HG02642 (cell line): ENCODE measurements at regions not wholly inside any gene's neighbourhood (a gene's known extent, or its start where the extent isn't known, plus 50 kb on each side); places are given as distances from the start of the nearest gene placed in this dataset.
"Not testable (repeated sequence)": the region's sequence is repeated elsewhere in the genome, so short reads cannot be mapped to it uniquely, and the experiment has no call there.

ENCODE experiments used
- ATAC-seq: cut with Tn5 transposase; IDR thresholded peaks from one replicate; pipeline ENCODE4 v1.9.1; 2021; ENCODE audit warnings: mild to moderate bottlenecking; ENCODE audit not compliant: unreplicated experiment, poor library complexity

- not testable (repeated sequence) for ATAC-seq
Measured at GRCh38 chr6:122280105-122281021, 119.1 kb upstream of the HSF2 start.

DNA sequence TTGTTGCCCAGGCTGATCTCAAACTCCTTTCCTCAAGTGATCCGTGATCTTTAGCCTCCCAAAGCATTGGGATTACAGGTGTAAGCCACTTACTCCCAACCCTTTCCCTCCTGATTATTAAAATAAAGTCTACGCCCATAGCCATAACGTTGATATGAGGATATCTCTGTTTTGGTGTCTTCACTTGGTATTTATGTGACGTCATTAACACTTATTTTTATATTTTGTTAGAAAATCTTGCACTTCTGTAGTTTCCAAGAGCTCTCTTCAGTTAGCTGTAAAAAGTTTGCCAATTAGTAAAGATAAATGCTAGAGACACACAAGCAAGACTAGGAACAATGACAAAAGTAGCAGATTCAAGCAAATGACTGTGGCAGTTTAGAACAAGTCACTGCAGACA is 115.6 kb upstream of the HSF2 start:
- ATAC-seq = no peak

DNA sequence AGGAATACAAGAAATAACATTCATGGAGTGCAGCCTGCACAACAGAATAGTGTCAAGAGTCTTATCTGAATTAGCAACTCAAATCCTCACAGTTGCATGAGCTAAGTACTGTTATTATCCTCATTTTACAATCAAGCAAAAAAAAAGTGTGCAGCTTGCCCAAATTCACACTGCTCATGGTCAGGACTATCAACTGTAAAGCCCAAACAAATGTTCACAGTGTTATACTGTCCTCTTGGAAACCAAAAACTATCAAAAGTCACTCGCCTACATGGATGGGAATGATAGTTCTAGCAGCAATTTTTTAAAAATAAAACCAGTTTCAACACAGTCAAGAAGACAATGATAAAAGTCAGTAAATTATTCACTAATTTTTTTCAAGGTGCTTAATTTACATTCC is 114.6 kb upstream of the HSF2 start:
- ATAC-seq = no peak

DNA sequence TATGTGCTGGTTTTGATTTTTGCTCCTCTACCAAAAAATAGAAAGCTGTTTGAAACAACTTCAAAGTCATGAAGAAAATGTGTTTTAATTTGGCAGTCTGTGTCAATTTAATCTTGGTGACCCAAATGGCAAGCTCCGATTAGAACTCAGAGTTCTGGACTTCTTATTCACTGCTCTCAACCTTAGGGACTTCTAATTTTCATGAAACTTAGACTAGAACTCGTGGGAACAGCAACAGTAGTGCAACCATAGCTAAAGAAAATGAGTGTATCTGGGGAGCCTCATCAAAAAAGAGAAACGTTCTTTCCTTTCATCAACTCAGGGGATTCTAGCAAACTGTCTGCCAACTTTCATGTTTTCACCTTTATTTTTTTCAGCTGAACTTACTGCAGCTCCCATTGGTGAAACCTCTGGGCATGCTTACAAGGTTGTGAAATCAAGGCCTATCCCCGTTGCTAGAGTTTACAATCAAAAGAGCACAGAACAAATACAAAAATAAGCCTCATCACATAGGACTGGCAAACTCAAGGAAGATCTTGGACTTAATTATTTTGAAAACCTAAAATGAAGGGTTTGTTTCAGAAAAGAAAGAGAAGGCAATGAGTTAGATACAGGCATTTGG is 114.0 kb upstream of the HSF2 start:
- no peak for ATAC-seq

DNA sequence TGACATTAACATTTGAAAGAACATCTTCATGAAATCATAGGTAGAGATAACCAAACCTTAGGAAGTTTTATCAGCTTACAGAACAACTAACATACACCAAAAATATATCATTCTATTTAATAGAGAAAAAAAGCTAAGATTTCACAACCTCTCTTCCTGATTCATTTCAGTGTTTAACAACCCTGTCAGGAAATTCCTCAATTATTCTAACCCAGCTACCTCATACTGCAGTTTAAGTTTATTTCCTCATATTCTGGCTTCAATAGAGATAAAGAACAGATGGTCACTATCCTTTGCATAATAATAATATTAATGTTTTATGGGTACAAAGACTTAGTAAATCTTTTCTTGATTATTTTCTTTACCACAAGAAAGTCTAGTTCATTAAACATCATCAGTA is 112.9 kb upstream of the HSF2 start:
- ATAC-seq = no peak

DNA sequence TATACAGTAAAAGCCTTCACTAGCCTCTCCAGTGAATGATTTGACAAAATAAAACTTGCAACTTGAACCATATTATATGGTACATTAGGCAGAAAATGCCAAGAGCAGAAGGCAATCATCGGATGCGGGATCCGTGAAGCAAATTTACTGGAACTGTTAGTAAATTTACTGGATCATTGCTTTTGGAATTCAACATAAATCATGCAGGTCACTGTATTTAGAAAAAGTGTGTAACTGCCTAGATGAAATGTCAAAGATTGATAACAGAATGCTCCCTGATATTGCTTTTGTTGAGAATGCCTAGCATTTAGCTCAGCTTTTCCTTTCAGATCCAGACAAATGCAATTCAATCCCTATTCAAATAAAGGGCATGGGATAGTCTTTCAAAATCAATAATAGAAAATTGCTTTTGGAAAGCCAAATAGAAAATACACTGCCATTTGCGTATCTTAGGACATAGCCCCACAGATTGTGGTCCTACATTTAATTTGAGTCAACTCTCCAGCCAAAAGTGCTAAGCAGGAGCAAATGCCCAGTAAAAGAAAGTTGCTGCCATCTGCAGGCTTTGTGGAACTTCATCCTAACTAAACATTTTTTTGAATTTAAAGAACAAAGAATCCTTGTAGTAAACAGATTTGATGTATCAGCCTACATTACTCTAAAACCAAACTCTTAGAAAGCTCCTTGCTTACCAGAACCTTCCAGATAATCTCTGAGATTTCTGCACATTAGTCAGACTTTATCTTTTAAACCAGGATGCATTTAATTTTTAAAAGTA is 109.5 kb upstream of the HSF2 start:
- no peak for ATAC-seq

- ATAC-seq = no peak
Measured at GRCh38 chr6:122297010-122297409, 102.4 kb upstream of the HSF2 start.

DNA sequence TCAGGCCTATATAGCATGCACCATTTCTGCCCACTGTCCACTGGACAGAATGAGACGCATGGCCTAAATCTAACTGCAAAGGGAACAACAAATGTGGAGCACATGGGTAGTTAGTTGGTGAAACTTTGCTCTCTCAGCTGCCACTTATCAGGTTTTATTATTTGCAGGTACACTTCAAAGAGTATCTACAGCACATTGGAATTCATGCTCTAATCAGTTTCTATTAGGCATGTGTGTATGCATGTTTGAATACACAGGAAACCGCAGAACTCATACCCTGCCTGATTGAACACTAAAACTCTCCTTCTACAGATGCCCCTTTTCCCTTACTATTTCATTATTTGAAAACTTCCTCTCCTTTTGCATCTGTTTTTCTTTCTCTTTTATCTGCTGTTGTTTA is 97.4 kb upstream of the HSF2 start:
- ATAC-seq = no peak

DNA sequence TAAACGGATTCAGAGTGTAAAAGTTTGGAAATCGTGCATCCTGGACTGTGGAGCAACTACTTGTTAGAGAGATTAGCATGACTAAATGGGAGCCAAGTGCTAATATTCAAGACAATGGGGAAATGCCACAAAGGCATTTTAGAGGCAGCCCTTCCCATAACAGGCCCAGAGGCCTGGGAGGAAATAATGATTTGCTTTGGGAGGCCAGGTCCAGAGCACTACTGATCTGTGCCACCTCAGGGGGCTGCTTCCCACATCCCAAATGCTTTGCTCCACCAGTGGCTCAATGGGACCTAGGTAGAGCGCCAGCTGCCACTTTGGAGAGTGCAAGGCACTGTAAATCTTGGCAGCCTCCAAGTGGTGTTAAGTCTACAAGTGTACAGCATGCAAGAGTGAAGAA is 91.9 kb upstream of the HSF2 start:
- ATAC-seq = no peak

GRCh38 chr6:122308074-122308473 is 91.4 kb upstream of the HSF2 start:
- no peak for ATAC-seq

DNA sequence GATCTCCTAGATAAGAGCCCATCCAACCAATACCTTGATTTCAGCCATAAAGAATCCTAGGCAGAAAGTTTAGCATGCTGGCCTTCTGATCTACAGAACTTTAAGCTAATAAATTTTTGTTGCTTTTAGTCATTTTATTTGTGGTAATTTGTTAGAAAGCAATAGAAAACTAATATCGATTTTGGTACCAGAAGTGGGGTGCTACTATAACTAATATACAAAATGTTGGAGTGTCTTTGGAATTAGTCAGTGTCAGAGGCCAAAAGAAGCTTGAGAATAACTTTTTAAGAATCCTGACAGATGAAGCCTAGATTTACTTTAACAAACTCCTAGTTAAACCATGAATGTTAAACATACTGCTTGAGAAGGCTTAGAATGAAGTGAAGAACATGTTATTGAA is 83.6 kb upstream of the HSF2 start:
- no peak for ATAC-seq

DNA sequence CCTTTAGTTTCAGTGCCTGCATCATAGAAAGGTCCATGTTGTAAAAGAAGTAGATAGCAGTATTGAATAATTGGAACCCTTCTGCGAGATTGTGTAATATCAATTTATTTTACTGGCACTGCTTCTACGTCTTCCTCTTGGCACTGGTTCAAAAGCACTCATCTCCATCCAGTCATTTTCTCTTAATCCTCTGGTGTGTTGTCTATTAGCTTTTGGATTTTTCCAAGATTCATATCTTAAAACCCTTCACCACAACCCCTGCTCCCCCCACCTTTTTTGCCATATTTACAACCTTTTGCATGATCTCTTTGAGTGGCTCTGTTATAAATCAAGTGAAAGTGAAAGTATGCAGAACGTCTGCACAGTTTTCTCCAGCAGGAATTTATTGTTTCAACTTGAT is 76.6 kb upstream of the HSF2 start:
- ATAC-seq = no peak

- no peak for ATAC-seq
Measured at GRCh38 chr6:122323361-122323760, 76.1 kb upstream of the HSF2 start.

DNA sequence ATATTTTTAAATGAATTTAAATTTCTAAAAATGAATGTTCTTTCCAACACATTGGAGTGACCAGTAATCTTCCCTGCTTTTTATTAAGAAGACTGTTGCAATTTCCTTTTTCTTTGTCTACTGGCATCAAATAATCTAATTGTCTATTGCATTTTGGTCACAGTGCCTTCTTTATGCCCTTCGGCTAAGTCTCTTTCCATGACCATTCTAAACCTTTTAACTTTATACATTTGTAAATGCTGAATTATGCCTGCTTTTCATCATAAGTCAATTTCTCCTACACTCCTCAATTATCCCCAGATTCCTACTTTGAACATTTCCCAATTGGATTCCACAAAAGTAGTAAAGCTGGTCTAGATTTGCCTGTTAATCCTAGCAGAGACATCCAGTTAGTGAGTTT is 69.1 kb upstream of the HSF2 start:
- ATAC-seq = no peak

- no peak for ATAC-seq
Measured at GRCh38 chr6:122337645-122338044, 61.8 kb upstream of the HSF2 start.

DNA sequence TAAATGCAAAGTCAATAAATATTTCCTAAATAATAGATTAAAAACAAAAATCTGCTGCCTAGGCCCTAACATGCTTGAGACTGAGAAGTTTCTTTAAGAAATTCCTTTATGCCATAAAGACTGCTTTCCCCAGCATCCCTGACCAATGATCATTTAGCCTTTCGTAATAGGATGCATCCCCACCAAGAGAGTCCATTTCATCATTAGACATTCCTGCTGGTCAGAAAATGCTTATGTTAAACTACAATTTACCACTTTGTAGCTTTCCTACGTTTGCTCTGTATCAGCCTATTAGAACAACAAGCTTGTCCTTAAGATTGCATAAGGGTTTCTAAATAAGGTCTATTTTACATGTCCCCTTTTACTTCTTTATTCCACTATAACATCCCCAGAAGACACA is 59.8 kb upstream of the HSF2 start:
- ATAC-seq = no peak

GRCh38 chr6:122347280-122347679 is 52.2 kb upstream of the HSF2 start:
- no peak for ATAC-seq

- ATAC-seq = no peak
Measured at GRCh38 chr6:122347751-122348150, 51.7 kb upstream of the HSF2 start.
